Ovary (tissue), 7 donors: ENCODE measurements at regions not wholly inside any gene's neighbourhood (a gene's known extent, or its start where the extent isn't known, plus 50 kb on each side); places are given as distances from the start of the nearest gene placed in this dataset.
"Not testable (repeated sequence)": the region's sequence is repeated elsewhere in the genome, so short reads cannot be mapped to it uniquely, and the experiment has no call there.

Experiments
- DNase-seq, 5 donors: peaks; one replicate each; pipeline ENCODE4 v3.0.0-alpha.2; 2019 to 2020
- H3K27ac ChIP-seq, 2 donors: fragments of 200-600 bp; one replicate each; pipeline versions ENCODE4 v1.5.1 to v1.8.0; 2019 to 2022
- H3K27me3 ChIP-seq: fragments of 200-600 bp; one replicate; pipeline ENCODE4 v1.8.0; 2022
- H3K36me3 ChIP-seq: fragments of 200-600 bp; sonication (generic); one replicate; pipeline ENCODE4 v1.5.1; 2019
- H3K4me1 ChIP-seq: one replicate; pipeline ENCODE4 v1.8.1; 2013; ENCODE audit warnings: mild to moderate bottlenecking, moderate library complexity; ENCODE audit not compliant: insufficient read depth
- H3K4me3 ChIP-seq: fragments of 200-600 bp; sonication (generic); one replicate; pipeline ENCODE4 v1.5.1; 2017
- H3K9me3 ChIP-seq, 2 donors: fragments of 200-600 bp in 1 of 2; sonication (generic) in 1 of 2; one replicate each; pipeline versions ENCODE4 v1.5.1 to v1.8.1; 2013 to 2019; ENCODE audit warnings: mild to moderate bottlenecking in 1 of 2, moderate library complexity in 1 of 2
- CTCF ChIP-seq, 3 donors: fragments of 450-650 bp in 2 of 3; fragments of 200-600 bp in 1 of 3; IDR thresholded peaks; one replicate each; pipeline versions ENCODE4 v1.5.1 to v1.8.0; 2016 to 2022; ENCODE audit warnings: antibody characterized with exemption in 3 of 3, mild to moderate bottlenecking in 1 of 3
- EP300 ChIP-seq: sonication (generic); formaldehyde crosslinking; IDR thresholded peaks from one replicate; pipeline ENCODE4 v1.6.1; 2017; ENCODE audit warnings: antibody characterized with exemption
- POLR2A ChIP-seq: fragments of 450-650 bp; IDR thresholded peaks from one replicate; pipeline ENCODE4 v1.6.1; 2017; ENCODE audit warnings: antibody characterized with exemption, mild to moderate bottlenecking, moderate library complexity
- WGBS, 3 donors: extraction: QIAGEN DNeasy Blood & Tissue Kit in 1 of 3; methylation state at CpG; one replicate each; pipeline versions ENCODE4 v1.1.5 to v1.1.7; 2013 to 2017; 5-methylcytosine and 5-hydroxymethylcytosine counted together
- intact Hi-C, 4 donors: fragments of 100-400 bp; cut with DNase I; formaldehyde crosslinking; loops; one replicate each; pipeline versions ENCODE4 v1.11.0 to v1.15.1; 2022 to 2023
- donor health status: DM: no; HTN: no; CAD: no; lungs with moderate emphysema.
- donor health status: DM: no; HTN: no; CAD: no.
- donor health status: Bipolar disorder and iron deficiency.
- donor health status: DM: no; HTN: no; CAD: no.
- donor health status: DM: yes; HTN: yes; CAD: no.

- DNase-seq = no peak
- WGBS, 3 donors = 76 to 82% (median 77%) methylated on average over 3 of the region's 3 CpGs
- intact Hi-C loops = no loop called here
- Histone ChIP-seq H3K36me3 (no peaks in the 10 kb centered on the region), H3K4me3 (no peak overlapping the region), H3K27me3 (no peaks in the 10 kb centered on the region), H3K4me1 (peaks cover 5% of the 10 kb centered on the region), H3K27ac (no peak overlapping the region), H3K9me3 (no peaks in the 10 kb centered on the region)
- TF ChIP-seq POLR2A (no peak), EP300 (no peak), CTCF (IDR thresholded peaks at IDR 0.05) (no peak)
These were observed 82.2 kb upstream of the LRFN2 start for GRCh38 chr6:40669343-40669742.

DNA sequence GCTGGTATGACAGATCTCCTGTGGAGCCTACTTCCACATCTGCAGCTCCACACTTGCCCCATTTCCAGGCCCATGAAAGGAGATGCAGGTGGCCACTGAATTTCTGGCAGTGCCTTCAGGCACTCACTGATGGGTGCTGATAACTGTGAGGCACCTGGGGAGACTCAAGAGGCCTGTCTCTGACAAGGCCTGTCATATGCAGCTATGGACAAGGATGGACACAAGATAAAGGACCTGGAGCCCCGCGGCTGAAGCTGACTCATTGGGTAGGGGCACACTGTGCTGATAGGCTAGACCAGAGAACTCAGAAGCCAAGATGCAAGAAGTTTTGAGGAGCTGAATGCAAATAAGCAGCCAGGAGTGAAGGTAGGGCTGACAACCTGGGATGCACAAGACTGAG, 81.0 kb upstream of the LRFN2 start:
- Histone ChIP-seq H3K27me3 (no peaks in the 10 kb centered on the region), H3K9me3 (no peaks in the 10 kb centered on the region), H3K4me3 (no peak overlapping the region), H3K4me1 (peaks cover 3% of the 10 kb centered on the region), H3K36me3 (no peaks in the 10 kb centered on the region), H3K27ac (no peak overlapping the region)
- intact Hi-C loops = no loop called here
- DNase-seq = no peak
- TF ChIP-seq EP300 (no peak), POLR2A (no peak), CTCF (IDR thresholded peaks at IDR 0.05) (no peak)
- WGBS, 3 donors = 87 to 100% (median 91%) methylated on average over 2 of the region's 2 CpGs

GRCh38 chr6:40666530-40666929, 79.4 kb upstream of the LRFN2 start:
- no peak overlapping the region for H3K4me3 ChIP-seq
- no peaks in the 10 kb centered on the region for H3K9me3 ChIP-seq
- DNase-seq = no peak
- intact Hi-C loops = no loop called here
- no peak for TF ChIP-seq EP300
- no peak for TF ChIP-seq CTCF (IDR thresholded peaks at IDR 0.05)
- no peak for TF ChIP-seq POLR2A
- no peaks in the 10 kb centered on the region for H3K27me3 ChIP-seq
- peaks cover under 1% of the 10 kb centered on the region for H3K4me1 ChIP-seq
- no peak overlapping the region for H3K27ac ChIP-seq
- no peaks in the 10 kb centered on the region for H3K36me3 ChIP-seq
- WGBS, 3 donors = 68 to 79% (median 73%) methylated on average over 4 of the region's 4 CpGs

DNA sequence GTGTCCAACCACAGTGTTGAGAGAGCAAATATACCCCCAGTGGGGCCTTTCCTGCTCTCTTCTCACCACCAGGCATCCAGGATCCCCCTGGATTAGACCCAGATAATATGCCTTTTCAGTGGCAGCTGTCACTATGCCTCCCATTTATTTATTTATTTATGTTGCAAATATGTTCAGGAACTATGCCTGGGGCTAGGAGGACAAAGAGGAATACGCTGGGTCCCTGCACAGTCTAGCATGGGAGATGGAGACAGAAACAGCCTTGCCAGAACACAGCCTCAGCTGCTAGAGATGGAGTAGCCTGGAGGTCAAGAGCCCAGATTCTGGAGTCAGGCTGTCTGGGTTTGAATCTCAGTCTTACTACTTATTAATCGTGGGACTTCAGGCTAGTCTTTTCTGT, 74.6 kb upstream of the LRFN2 start:
- intact Hi-C loops = no loop called here
- no peak for DNase-seq
- TF ChIP-seq POLR2A (no peak), EP300 (no peak), CTCF (IDR thresholded peaks at IDR 0.05) (no peak)
- H3K36me3 ChIP-seq = no peaks in the 10 kb centered on the region
- H3K4me1 ChIP-seq = no peaks in the 10 kb centered on the region
- H3K27ac ChIP-seq = no peak overlapping the region
- WGBS, 3 donors = 93 to 96% (median 94%) methylated on average over 2 of the region's 2 CpGs
- H3K4me3 ChIP-seq = no peak overlapping the region
- H3K9me3 ChIP-seq = no peaks in the 10 kb centered on the region
- H3K27me3 ChIP-seq = no peaks in the 10 kb centered on the region

DNA sequence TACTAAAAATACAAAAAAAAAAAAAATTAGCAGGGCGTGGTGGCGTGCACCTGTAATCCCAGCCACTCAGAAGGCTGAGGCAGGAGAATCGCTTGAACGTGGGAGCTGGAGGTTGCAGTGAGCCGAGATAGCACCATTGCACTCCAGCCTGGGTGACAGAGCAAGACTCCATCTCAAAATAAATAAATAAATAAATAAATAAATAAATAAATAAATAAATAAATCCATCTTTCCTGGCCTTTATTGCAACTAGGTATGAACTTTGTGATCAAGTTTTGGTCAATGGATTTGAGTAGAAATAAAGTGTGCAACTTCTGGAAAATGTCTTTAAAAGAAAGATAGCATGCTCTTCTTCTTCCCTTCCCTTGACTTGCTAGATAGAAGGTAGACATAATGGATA, 69.6 kb upstream of the LRFN2 start:
- H3K4me1 ChIP-seq, H3K27me3 ChIP-seq, H3K9me3 ChIP-seq, DNase-seq, intact Hi-C loops, H3K36me3 ChIP-seq, H3K27ac ChIP-seq, H3K4me3 ChIP-seq: not testable (repeated sequence)
- WGBS, 3 donors = 90 to 96% (median 93%) methylated on average over 5 of the region's 5 CpGs
